ENCODE measurements at regions not wholly inside any gene's neighbourhood (a gene's known extent, or its start where the extent isn't known, plus 50 kb on each side); places are given as distances from the start of the nearest gene placed in this dataset.

DNA sequence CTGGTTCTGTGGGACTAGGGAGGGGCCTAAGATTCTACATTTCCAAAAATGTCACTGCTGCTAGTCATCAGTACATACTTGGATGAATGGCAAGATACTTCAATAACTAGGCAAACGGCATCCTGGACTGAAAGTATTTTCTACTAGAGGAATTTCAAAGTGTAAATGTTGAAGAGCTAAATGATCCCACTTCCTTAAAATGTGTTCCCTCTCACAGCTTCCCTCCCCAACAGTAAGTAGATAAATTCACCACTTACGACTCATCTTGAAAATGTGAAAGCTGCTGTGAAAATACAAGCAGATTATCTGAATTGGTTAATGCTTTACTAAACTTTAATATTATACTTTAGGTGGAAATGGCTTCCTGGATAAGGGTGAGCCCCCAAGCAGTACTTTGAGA, 1571.5 kb upstream of the WWC1 start:
- TF ChIP-seq, protein P1, sequence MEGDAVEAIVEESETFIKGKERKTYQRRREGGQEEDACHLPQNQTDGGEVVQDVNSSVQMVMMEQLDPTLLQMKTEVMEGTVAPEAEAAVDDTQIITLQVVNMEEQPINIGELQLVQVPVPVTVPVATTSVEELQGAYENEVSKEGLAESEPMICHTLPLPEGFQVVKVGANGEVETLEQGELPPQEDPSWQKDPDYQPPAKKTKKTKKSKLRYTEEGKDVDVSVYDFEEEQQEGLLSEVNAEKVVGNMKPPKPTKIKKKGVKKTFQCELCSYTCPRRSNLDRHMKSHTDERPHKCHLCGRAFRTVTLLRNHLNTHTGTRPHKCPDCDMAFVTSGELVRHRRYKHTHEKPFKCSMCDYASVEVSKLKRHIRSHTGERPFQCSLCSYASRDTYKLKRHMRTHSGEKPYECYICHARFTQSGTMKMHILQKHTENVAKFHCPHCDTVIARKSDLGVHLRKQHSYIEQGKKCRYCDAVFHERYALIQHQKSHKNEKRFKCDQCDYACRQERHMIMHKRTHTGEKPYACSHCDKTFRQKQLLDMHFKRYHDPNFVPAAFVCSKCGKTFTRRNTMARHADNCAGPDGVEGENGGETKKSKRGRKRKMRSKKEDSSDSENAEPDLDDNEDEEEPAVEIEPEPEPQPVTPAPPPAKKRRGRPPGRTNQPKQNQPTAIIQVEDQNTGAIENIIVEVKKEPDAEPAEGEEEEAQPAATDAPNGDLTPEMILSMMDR (IDR thresholded peaks at IDR 0.05), result no peak
- TF ChIP-seq POLR2A (IDR thresholded peaks at IDR 0.05), result no peak
